Stimulated activated effector memory CD8-positive, alpha-beta T cell treated with anti-CD3 and anti-CD28 coated beads, Interleukin-12 subunit alpha, Interleukin-12 subunit beta, amount 100 ng/mL, for 72 hours (primary cell): ENCODE measurements at regions not wholly inside any gene's neighbourhood (a gene's known extent, or its start where the extent isn't known, plus 50 kb on each side); places are given as distances from the start of the nearest gene placed in this dataset.

Experiments used
- ATAC-seq: fragments of 150-1000 bp; cut with Tn5 transposase; 2 replicates; pipeline ENCODE4 v1.10.0; 2021
- DNase-seq, 2 donors: peaks; one replicate each; pipeline ENCODE4 v3.0.0; 2021 to 2022; ENCODE audit warnings: low spot score in 2 of 2
- H3K27ac Mint-ChIP-seq: one replicate; pipeline ENCODE4 v1.8.0; 2022; ENCODE audit warnings: mild to moderate bottlenecking, mixed read lengths
- H3K36me3 Mint-ChIP-seq: one replicate; pipeline ENCODE4 v1.8.0; 2022; ENCODE audit warnings: mild to moderate bottlenecking, mixed read lengths
- H3K4me1 Mint-ChIP-seq: one replicate; pipeline ENCODE4 v1.8.0; 2022; ENCODE audit warnings: mixed read lengths
- H3K4me3 Mint-ChIP-seq: one replicate; pipeline ENCODE4 v1.8.0; 2022; ENCODE audit warnings: mild to moderate bottlenecking, mixed read lengths
- H3K9me3 Mint-ChIP-seq: one replicate; pipeline ENCODE4 v1.8.0; 2022; ENCODE audit warnings: mixed read lengths

DNA sequence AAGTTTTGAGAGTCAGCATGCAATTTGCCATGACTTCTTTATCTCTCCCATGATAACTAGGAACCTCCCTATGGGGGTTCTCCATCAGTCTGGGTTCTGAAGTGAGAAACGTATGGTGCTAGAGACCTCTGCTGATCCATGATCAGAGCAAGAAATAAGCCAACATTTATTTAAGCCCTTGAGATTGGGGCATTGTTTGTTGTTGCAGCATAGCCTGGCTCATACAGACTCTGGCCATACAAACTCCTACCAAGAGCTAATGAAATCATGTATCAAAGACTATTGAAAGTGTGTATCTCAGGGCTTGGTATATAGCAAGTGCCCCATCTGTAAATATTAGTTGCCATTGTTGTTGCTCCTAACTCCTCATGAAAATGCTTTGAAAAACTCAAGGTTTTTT is 233.9 kb downstream of the MAF start:
- Mint-ChIP-seq H3K4me3 (no peak overlapping the region), H3K36me3 (peaks cover 6% of the 10 kb centered on the region), H3K9me3 (peaks cover 12% of the 10 kb centered on the region), H3K27ac (no peak overlapping the region), H3K4me1 (peaks cover 41% of the 10 kb centered on the region)
- no peak for ATAC-seq
- no peak for DNase-seq

DNA sequence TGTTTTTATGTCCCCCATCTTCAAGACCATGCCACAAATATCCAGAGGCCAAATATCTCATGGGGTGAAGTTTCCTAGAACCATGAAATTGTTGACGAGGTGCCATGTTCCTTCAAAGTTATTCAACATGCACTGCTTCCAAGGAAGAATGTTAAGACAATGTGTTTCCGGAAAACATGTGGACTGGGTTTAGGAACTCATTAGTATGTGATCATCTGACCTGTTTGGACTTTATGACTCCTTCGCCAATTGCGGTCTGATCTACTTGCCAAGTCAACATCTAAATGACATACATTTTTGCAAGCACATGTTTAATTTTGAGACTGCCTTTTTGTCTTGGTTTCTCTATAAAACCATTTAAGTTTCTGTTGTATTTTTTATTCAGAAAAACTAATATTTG is 234.8 kb downstream of the MAF start:
- no peak overlapping the region for H3K4me3 Mint-ChIP-seq
- H3K9me3 Mint-ChIP-seq = peaks cover 4% of the 10 kb centered on the region
- H3K4me1 Mint-ChIP-seq = peaks cover 39% of the 10 kb centered on the region
- DNase-seq (no peak), ATAC-seq (no peak)
- peaks cover 3% of the 10 kb centered on the region for H3K36me3 Mint-ChIP-seq
- no peak overlapping the region for H3K27ac Mint-ChIP-seq

DNA sequence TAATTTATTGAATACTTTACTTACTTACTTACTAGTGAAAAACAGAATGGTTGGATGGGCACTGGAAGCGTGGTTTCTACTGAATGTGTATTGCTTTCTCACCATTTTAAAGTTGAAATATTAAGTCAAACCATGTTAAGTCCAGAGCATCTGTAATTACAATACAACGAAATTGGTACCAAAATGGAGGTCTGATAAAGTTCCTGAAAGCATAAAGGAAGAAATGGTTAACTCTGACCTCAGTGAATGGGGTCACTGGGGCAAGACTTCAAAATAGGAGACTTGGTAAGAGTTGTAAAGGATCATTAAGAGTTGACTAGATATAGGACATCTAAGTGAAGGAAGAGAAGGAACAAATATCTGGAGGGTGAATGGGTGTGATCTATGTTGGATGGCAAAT is 237.1 kb downstream of the MAF start:
- peaks cover 2% of the 10 kb centered on the region for H3K9me3 Mint-ChIP-seq
- no peak overlapping the region for H3K27ac Mint-ChIP-seq
- ATAC-seq (no peak), DNase-seq (no peak)
- peaks cover 47% of the 10 kb centered on the region for H3K4me1 Mint-ChIP-seq
- H3K4me3 Mint-ChIP-seq = no peak overlapping the region
- no peaks in the 10 kb centered on the region for H3K36me3 Mint-ChIP-seq

DNA sequence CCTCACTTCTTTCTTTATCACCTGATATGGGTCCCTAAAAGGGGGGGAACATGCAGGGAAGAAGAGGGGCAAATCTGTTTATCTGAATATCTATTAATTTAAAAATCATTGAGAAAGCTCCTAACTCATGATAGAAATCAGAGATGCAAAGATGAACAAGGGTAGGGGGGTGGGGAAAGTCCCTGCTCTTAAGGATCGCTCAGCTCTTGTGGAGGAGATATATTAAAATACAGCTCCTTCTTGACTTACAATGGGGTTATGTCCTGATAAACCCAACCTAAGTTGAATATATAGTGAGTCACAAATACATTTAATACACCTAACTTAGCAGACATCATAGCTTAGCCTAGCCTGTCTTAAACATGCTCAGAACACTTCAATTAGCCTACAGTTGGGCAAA is 237.5 kb downstream of the MAF start:
- Mint-ChIP-seq H3K4me3 (no peak overlapping the region), H3K9me3 (peaks cover 2% of the 10 kb centered on the region), H3K36me3 (no peaks in the 10 kb centered on the region), H3K27ac (no peak overlapping the region), H3K4me1 (peaks cover 47% of the 10 kb centered on the region)
- ATAC-seq (no peak), DNase-seq (no peak)

DNA sequence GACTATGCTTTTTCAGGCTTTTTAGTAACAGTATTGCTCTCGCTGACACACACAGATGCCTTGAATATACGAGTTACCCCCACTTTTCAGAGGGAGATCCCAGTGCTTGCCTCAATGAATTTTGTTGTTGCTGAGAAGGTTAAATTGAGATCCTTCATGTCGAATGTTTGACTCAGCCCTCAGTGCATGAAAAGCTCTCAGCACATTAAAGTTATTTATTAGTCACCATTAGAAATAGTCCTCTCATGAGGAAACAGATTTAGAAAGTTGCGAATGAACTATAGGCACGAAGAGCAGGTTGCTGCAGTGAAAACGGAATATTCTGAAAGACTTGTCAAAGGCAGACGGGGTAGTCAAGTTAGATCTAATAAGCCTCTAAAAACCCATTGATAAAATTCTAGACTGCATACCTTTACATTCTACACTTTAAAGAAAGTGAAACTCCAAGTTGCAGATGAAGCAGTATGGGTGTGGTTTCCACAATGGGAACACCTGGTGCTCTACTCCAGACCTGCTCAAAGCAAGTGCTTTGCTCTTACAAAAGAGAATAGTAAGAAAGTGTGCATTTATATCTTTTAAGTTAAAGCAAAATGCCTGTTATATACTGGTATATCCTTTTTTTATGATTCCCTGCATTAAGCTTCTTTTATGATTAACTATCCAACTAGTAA is 238.1 kb downstream of the MAF start:
- H3K9me3 Mint-ChIP-seq = no peaks in the 10 kb centered on the region
- peaks cover 47% of the 10 kb centered on the region for H3K4me1 Mint-ChIP-seq
- no peak for ATAC-seq
- H3K36me3 Mint-ChIP-seq = no peaks in the 10 kb centered on the region
- peak overlapping the region; percentile 9 for H3K4me3 Mint-ChIP-seq
- no peak overlapping the region for H3K27ac Mint-ChIP-seq
- no peak for DNase-seq

DNA sequence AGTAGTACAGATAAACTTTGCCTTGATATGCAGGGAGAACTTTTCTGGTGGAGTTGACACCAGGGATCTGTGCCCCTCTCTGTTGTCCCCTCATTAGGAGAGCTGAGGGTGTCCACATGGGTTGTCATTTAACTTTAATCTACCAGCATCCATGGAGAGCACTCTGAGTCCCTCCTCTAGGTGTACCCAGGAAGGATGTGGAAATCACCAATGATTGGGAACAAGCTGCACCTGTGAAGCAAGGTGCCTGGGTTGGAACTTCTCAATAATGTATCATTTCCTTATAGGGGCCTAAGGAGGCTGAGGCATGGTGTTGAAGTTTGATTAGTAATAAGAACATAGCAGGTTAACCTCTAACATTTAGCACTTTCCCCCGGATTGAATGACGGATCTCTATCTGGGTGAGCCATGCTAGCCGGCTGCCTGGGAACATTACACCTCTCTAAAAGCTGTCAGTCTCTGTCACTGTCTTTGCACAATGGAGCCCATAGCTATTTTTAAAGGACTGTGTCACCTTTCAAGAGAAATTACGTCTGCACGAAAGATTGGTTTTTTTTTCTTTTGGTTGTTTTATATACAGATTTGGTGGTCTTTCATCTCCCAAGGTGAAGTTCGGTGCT is 239.3 kb downstream of the MAF start:
- Mint-ChIP-seq H3K4me1 (peaks cover 52% of the 10 kb centered on the region), H3K4me3 (no peak overlapping the region), H3K36me3 (no peaks in the 10 kb centered on the region), H3K27ac (peak overlapping the region; percentile 12), H3K9me3 (no peaks in the 10 kb centered on the region)
- DNase-seq (no peak), ATAC-seq (peak; percentile 94)

DNA sequence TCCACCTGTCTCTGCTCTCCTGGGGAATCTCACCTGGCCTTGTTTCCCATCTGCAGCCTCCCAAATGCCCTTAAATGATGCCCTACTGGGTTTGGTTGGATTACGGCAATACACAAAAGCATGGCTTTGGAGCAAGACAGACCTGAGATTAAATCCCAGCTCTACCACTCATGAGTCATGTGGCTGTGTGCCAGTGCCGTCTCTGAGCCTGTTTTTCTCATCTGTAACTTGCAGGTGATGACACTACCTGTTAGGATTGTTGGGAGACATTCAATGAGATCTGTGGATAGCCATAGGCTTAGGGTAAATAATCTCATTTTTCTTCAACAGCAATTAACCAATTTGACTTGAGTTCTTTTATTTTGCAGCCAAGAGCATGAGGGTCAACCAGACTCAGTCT is 240.3 kb downstream of the MAF start:
- Mint-ChIP-seq H3K9me3 (no peaks in the 10 kb centered on the region), H3K4me1 (peaks cover 55% of the 10 kb centered on the region), H3K27ac (peak overlapping the region; percentile 52), H3K4me3 (no peak overlapping the region), H3K36me3 (no peaks in the 10 kb centered on the region)
- DNase-seq (no peak), ATAC-seq (no peak)

DNA sequence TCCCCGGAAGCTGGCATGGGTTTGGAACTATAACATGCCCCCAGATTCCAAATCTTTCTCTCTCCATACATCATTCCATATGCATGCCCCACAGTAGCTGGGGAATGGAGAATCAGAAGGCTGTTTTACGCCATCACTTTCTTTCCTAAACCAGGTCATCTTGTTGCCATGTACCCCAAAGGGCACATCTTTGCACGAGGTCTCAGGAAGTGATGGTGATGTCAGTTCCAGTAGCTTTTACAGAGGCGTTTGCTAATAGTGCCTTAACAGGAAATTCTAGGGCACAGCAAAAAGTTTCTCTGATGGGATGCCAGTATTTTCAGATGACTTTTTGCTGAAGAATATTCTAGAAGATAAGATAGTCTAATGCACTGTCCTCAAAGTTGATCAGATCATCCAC is 241.5 kb downstream of the MAF start:
- DNase-seq = no peak
- Mint-ChIP-seq H3K36me3 (no peaks in the 10 kb centered on the region), H3K4me1 (peaks cover 53% of the 10 kb centered on the region), H3K9me3 (no peaks in the 10 kb centered on the region), H3K4me3 (no peak overlapping the region), H3K27ac (peak overlapping the region; percentile 52)
- no peak for ATAC-seq

DNA sequence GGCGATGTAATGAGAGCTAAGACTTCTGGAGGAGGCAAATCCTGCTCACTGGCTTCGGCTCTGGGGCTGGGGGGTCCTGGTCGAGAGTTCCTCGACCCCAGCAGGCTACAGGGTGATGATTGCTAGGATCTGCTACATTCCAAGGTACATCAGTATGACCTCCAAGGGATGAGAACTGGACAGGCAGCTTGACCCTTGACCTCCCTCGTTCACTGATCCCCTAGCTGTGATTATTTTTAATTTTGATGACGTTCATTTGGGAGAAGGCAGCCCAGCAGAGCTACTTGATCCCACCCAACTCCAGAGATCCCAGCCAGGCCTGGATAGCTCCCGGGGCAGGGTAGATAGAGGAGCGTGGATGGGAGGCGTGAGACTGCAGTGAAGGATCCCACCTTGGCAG is 242.3 kb downstream of the MAF start:
- no peak overlapping the region for H3K4me3 Mint-ChIP-seq
- DNase-seq (no peak), ATAC-seq (no peak)
- H3K9me3 Mint-ChIP-seq = no peaks in the 10 kb centered on the region
- H3K4me1 Mint-ChIP-seq = peaks cover 45% of the 10 kb centered on the region
- H3K27ac Mint-ChIP-seq = no peak overlapping the region
- no peaks in the 10 kb centered on the region for H3K36me3 Mint-ChIP-seq

DNA sequence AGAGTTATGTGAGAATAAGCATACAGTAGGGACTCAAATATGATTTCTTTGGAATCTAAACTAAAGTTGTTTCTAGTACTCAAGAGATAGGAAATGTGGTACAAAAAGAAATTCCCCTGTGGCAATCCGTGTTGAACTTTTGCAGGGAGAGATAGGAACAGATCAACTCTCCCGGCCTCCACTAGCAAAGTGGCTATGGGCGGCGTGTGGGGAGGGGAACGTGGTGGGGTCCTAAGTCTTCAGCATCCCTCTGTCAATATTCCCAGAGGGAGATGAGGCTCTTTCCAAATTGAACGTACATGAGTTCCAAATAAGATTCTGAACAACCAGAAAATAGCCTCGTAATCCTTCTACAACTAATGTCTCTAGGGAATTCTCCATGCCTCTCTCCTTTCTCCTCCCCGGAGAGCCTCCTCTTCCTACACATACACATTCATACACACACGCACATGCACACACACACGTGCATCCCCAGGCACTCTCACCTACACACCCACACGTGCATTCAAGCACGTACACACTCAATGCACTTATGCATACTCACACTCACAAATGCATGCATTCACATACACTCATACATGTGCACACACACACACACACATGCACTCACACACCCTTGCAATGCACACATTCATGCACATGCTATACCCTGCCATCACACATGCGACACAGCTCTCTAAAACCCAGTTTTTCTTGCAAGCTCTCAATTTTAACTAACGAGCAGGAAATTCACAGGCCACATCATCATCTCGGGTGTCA is 244.8 kb downstream of the MAF start:
- no peak overlapping the region for H3K27ac Mint-ChIP-seq
- peak; percentile 16 for ATAC-seq
- H3K36me3 Mint-ChIP-seq = no peaks in the 10 kb centered on the region
- H3K4me1 Mint-ChIP-seq = peaks cover 42% of the 10 kb centered on the region
- no peak for DNase-seq
- H3K9me3 Mint-ChIP-seq = no peaks in the 10 kb centered on the region
- H3K4me3 Mint-ChIP-seq = no peak overlapping the region

DNA sequence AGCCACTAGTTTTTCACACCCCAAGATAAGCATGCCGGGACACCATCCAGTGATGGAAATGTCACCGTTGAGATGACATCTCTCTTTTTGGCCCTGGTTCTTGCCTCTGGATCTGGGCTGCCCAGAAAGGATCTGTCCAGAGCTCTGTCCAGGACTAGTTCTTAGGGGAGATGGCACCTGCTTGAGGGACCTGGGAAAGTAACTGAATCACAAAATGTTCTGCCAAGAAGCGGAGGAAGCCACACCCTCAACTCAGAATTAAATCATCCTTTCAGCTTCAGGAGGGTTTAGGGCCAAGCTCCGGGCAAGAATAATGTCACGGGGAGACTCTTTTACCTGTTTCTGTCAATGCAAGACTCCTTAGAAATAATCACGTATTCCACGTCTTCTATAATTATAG is 248.6 kb downstream of the MAF start:
- H3K36me3 Mint-ChIP-seq = no peaks in the 10 kb centered on the region
- DNase-seq (no peak), ATAC-seq (no peak)
- H3K4me3 Mint-ChIP-seq = no peak overlapping the region
- H3K9me3 Mint-ChIP-seq = no peaks in the 10 kb centered on the region
- H3K4me1 Mint-ChIP-seq = peaks cover 50% of the 10 kb centered on the region
- no peak overlapping the region for H3K27ac Mint-ChIP-seq

DNA sequence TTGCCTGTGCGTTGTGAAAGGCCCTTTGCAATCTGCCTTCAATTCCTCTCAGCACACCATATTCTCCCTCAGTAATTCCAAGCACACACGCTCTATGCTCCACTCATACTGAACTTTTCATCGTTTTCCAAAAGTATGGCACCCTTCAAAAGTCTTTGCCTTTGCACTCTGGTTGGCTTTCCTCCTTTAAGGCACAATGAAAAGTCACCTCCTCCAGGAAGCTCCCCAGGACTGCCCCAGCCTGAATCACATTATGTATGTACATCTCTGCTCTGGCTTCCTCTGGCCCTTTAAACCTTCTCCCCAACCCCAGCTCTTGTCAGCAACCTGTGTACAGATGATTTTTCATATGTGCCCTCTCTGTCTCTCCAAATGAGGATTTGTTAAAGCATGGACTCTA is 250.7 kb downstream of the MAF start:
- Mint-ChIP-seq H3K4me1 (peaks cover 39% of the 10 kb centered on the region), H3K27ac (no peak overlapping the region), H3K9me3 (no peaks in the 10 kb centered on the region), H3K4me3 (no peak overlapping the region), H3K36me3 (no peaks in the 10 kb centered on the region)
- DNase-seq (no peak), ATAC-seq (no peak)

DNA sequence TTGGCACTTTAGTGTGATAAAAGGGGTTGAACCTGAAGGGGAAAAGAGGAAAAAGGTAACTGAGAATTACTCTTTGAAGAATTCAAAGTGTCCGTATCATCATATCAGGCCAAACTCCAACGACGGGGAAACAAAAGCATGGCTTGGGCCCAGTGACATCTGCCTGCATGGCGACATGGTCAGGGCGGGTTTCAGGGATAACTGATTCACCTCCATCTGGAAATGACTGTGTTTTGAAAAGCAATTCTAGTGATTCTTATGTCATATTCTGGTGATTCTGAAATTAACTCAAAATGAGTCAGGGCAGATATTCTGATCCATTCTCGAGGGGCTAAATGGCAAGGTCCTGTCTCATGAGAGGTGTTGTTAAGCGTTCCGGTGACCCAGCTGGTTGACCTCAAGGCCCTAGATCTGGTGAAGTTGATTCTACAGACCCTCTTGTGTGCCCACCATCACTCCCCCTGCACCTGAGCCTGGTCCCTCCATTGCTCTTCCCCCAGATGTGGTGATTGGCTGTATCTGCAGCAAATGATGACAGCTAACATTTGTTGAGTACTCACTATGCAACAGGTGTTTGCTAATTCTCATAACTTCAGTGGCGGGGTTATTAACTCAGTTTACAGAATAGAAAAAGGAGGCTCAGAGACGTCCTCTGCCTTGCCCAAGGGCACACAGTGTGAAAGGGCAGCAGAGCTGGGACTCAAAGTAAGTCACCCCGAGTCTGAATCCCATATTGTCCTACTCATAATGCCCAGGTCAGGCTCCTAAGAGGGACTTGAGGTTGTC is 251.8 kb downstream of the MAF start:
- Mint-ChIP-seq H3K36me3 (no peaks in the 10 kb centered on the region), H3K4me3 (peak overlapping the region; percentile 8), H3K9me3 (no peaks in the 10 kb centered on the region), H3K27ac (peak overlapping the region; percentile 74), H3K4me1 (peaks cover 32% of the 10 kb centered on the region)
- no peak for DNase-seq
- ATAC-seq = peak; percentile 87

DNA sequence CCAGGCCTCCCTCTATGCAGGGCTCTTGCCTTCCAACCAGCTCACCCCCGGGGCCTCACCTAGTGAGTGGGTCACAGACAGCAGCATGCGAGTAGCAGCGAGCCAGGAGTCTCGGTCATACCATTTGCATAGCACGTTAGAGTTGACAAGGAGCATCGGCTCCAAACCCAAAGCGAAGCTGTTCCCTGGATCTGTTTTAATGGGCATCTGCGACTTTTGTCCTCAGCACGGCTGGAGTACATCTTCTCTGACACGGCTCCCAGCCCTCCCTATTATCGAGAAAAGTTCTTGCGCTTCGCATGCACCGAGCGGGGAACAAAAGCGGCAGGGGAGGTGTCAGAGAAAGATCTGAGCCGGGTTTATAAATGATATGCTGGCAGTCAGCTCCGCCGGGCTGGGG is 253.3 kb downstream of the MAF start:
- DNase-seq (no peak), ATAC-seq (no peak)
- H3K36me3 Mint-ChIP-seq = no peaks in the 10 kb centered on the region
- no peaks in the 10 kb centered on the region for H3K9me3 Mint-ChIP-seq
- H3K27ac Mint-ChIP-seq = no peak overlapping the region
- H3K4me1 Mint-ChIP-seq = peaks cover 37% of the 10 kb centered on the region
- no peak overlapping the region for H3K4me3 Mint-ChIP-seq

DNA sequence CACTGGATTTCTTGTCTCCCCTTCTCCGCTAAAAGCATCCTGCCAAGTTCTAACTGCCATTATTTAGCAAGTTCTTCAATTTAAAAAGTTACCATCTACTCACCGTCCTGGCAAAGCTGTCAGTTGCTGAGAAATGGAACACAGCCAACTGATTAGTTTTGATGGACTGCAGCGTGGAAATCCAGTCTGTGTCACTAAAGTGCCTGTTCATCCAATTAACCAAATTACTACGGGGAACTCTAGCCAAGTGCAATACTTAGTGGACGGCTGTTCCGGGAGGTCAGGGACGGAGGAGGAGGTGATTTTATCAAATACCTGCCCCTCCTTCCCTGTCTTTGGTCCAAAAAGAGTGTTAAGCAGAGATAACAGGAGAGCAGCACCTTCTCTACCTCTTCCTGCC is 260.7 kb downstream of the MAF start:
- no peak overlapping the region for H3K4me3 Mint-ChIP-seq
- H3K9me3 Mint-ChIP-seq = peaks cover 2% of the 10 kb centered on the region
- peaks cover 12% of the 10 kb centered on the region for H3K4me1 Mint-ChIP-seq
- no peak for DNase-seq
- no peaks in the 10 kb centered on the region for H3K36me3 Mint-ChIP-seq
- ATAC-seq = no peak
- H3K27ac Mint-ChIP-seq = no peak overlapping the region
